ENCODE measurements at regions not wholly inside any gene's neighbourhood (a gene's known extent, or its start where the extent isn't known, plus 50 kb on each side); places are given as distances from the start of the nearest gene placed in this dataset.

- H3K9ac ChIP-seq (ENCODE audit: low read length) = no peak overlapping the region
- H3F3A ChIP-seq (ENCODE audit: low read length, unreplicated experiment) = no peaks in the 10 kb centered on the region
- no peaks in the 10 kb centered on the region for H3K36me3 ChIP-seq (ENCODE audit: low read depth, low read length)
- no peaks in the 10 kb centered on the region for H3K79me2 ChIP-seq (ENCODE audit: low read length)
- no peak overlapping the region for H3K4me2 ChIP-seq (ENCODE audit: low read length)
- no peak for DNase-seq
- H3K27ac ChIP-seq (ENCODE audit: low read length) = no peak overlapping the region
- ATAC-seq = no peak
- CTCF ChIA-PET = no interaction called here
- no peak overlapping the region for H2AFZ ChIP-seq (ENCODE audit: low read length)
- no TSS peak for BruUV-seq (replicated peaks)
- H3K4me1 ChIP-seq (ENCODE audit: insufficient read depth, low read length) = no peaks in the 10 kb centered on the region
- H3K27me3 ChIP-seq (ENCODE audit: low read length) = peaks cover 26% of the 10 kb centered on the region
- intact Hi-C loops (cut with micrococcal nuclease) = no loop called here
- no peaks in the 10 kb centered on the region for H3K9me3 ChIP-seq (ENCODE audit: low read length)
- no peaks in the 10 kb centered on the region for H4K20me1 ChIP-seq (ENCODE audit: low read length)
- POLR2A ChIA-PET (ENCODE audit: unreplicated experiment) = no interaction called here
- H3K9me2 ChIP-seq (replicated peaks; ENCODE audit: low read length) = no peaks in the 10 kb centered on the region
- TF ChIP-seq EZH2phosphoT487 (IDR thresholded peaks at IDR 0.05; ENCODE audit: borderline replicate concordance, low read length) (no peak), EZH2 (IDR thresholded peaks at IDR 0.05; ENCODE audit: low read length, unreplicated experiment) (no peak)
- TF ChIP-seq, protein P1, sequence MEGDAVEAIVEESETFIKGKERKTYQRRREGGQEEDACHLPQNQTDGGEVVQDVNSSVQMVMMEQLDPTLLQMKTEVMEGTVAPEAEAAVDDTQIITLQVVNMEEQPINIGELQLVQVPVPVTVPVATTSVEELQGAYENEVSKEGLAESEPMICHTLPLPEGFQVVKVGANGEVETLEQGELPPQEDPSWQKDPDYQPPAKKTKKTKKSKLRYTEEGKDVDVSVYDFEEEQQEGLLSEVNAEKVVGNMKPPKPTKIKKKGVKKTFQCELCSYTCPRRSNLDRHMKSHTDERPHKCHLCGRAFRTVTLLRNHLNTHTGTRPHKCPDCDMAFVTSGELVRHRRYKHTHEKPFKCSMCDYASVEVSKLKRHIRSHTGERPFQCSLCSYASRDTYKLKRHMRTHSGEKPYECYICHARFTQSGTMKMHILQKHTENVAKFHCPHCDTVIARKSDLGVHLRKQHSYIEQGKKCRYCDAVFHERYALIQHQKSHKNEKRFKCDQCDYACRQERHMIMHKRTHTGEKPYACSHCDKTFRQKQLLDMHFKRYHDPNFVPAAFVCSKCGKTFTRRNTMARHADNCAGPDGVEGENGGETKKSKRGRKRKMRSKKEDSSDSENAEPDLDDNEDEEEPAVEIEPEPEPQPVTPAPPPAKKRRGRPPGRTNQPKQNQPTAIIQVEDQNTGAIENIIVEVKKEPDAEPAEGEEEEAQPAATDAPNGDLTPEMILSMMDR (conservative IDR thresholded peaks at IDR 0.05; ENCODE audit: low read depth, low read length) = no peak
- no peak overlapping the region for H3K4me3 ChIP-seq (ENCODE audit: low read length)
Observed at GRCh38 chr12:115737895-115738294, 539.6 kb downstream of the MED13L start.

- H3K27me3 ChIP-seq (ENCODE audit: low read length) = peaks cover 25% of the 10 kb centered on the region
- DNase-seq = no peak
- H3F3A ChIP-seq (ENCODE audit: low read length, unreplicated experiment) = no peaks in the 10 kb centered on the region
- H3K27ac ChIP-seq (ENCODE audit: low read length) = no peak overlapping the region
- intact Hi-C loops (cut with micrococcal nuclease) = no loop called here
- no peaks in the 10 kb centered on the region for H3K4me1 ChIP-seq (ENCODE audit: insufficient read depth, low read length)
- no peaks in the 10 kb centered on the region for H3K79me2 ChIP-seq (ENCODE audit: low read length)
- no peak for ATAC-seq
- H3K9me2 ChIP-seq (replicated peaks; ENCODE audit: low read length) = no peaks in the 10 kb centered on the region
- H2AFZ ChIP-seq (ENCODE audit: low read length) = no peak overlapping the region
- no peak overlapping the region for H3K9ac ChIP-seq (ENCODE audit: low read length)
- POLR2A ChIA-PET (ENCODE audit: unreplicated experiment) = no interaction called here
- H4K20me1 ChIP-seq (ENCODE audit: low read length) = no peaks in the 10 kb centered on the region
- H3K9me3 ChIP-seq (ENCODE audit: low read length) = no peaks in the 10 kb centered on the region
- H3K36me3 ChIP-seq (ENCODE audit: low read depth, low read length) = no peaks in the 10 kb centered on the region
- CTCF ChIA-PET = no interaction called here
- H3K4me3 ChIP-seq (ENCODE audit: low read length) = no peak overlapping the region
- BruUV-seq (replicated peaks) = no TSS peak
- no peak overlapping the region for H3K4me2 ChIP-seq (ENCODE audit: low read length)
- TF ChIP-seq, protein P1 (conservative IDR thresholded peaks at IDR 0.05; ENCODE audit: low read depth, low read length) = no peak
- TF ChIP-seq EZH2phosphoT487 (IDR thresholded peaks at IDR 0.05; ENCODE audit: borderline replicate concordance, low read length) (no peak), EZH2 (IDR thresholded peaks at IDR 0.05; ENCODE audit: low read length, unreplicated experiment) (no peak)
Observed at GRCh38 chr12:115736360-115736759, 541.1 kb downstream of the MED13L start.

DNA sequence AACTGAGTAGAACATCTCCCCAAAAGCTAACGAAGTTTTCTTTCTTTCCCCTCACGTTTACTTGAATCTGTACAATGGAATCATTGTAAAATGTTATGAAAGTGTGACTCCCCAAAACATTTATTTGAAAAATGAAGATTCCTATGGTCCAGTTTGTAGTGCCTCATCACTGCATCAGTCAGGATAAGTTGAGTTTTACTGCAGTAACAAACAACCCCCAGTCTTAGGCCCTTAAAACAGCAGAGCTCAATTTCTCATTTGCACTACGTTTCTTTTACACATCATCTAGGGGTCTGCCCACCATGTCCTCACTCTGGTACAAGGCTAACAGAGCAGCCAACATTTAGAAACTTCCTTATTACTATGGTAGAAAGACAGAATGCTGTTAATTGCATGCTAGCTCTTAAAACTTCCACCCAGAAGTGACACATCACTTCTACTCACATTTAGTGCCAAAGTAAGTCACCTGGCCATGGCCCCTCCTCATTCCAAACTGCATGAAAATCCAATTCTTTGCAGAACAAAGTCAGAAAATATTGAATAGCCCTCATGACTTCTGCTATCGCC is 546.4 kb downstream of the MED13L start:
- Histone ChIP-seq H3K79me2 (ENCODE audit: low read length) (no peaks in the 10 kb centered on the region), H3K9ac (ENCODE audit: low read length) (no peak overlapping the region), H2AFZ (ENCODE audit: low read length) (no peak overlapping the region), H3K9me3 (ENCODE audit: low read length) (no peaks in the 10 kb centered on the region), H3K27ac (ENCODE audit: low read length) (no peak overlapping the region), H3K36me3 (ENCODE audit: low read depth, low read length) (no peaks in the 10 kb centered on the region), H3K4me3 (ENCODE audit: low read length) (no peak overlapping the region), H4K20me1 (ENCODE audit: low read length) (no peaks in the 10 kb centered on the region), H3F3A (ENCODE audit: low read length, unreplicated experiment) (no peaks in the 10 kb centered on the region), H3K9me2 (replicated peaks; ENCODE audit: low read length) (no peaks in the 10 kb centered on the region), H3K27me3 (ENCODE audit: low read length) (peaks cover 35% of the 10 kb centered on the region; the same call in 1 of the 2 replicates), H3K4me1 (ENCODE audit: insufficient read depth, low read length) (no peaks in the 10 kb centered on the region), H3K4me2 (ENCODE audit: low read length) (no peak overlapping the region)
- TF ChIP-seq, protein P1 (conservative IDR thresholded peaks at IDR 0.05; ENCODE audit: low read depth, low read length) = no peak
- TF ChIP-seq EZH2phosphoT487 (IDR thresholded peaks at IDR 0.05; ENCODE audit: borderline replicate concordance, low read length) = no peak
- TF ChIP-seq EZH2 (IDR thresholded peaks at IDR 0.05; ENCODE audit: low read length, unreplicated experiment) = no peak
- POLR2A ChIA-PET (ENCODE audit: unreplicated experiment) = no interaction called here
- intact Hi-C loops (cut with micrococcal nuclease) = no loop called here
- DNase-seq (no peak), ATAC-seq (no peak)
- BruUV-seq (replicated peaks) = no TSS peak
- CTCF ChIA-PET = no interaction called here
